ENCODE measurements at regions not wholly inside any gene's neighbourhood (a gene's known extent, or its start where the extent isn't known, plus 50 kb on each side); places are given as distances from the start of the nearest gene placed in this dataset.

GRCh38 chr7:132045002-132045401 is 488.6 kb upstream of the PODXL start:
- Mint-ChIP-seq H3K36me3 (no peaks in the 10 kb centered on the region), H3K4me3 (no peak overlapping the region), H3K4me1 (no peaks in the 10 kb centered on the region), H3K27me3 (no peaks in the 10 kb centered on the region), H3K9me3 (no peaks in the 10 kb centered on the region), H3K27ac (no peak overlapping the region)

GRCh38 chr7:132044247-132044646 is 487.8 kb upstream of the PODXL start:
- Mint-ChIP-seq H3K9me3 (no peaks in the 10 kb centered on the region), H3K27ac (no peak overlapping the region), H3K4me3 (no peak overlapping the region), H3K27me3 (peaks cover 2% of the 10 kb centered on the region), H3K4me1 (no peaks in the 10 kb centered on the region), H3K36me3 (no peaks in the 10 kb centered on the region)

- Mint-ChIP-seq H3K27me3 (peaks cover 6% of the 10 kb centered on the region), H3K36me3 (no peaks in the 10 kb centered on the region), H3K4me1 (no peaks in the 10 kb centered on the region), H3K27ac (no peak overlapping the region), H3K9me3 (no peaks in the 10 kb centered on the region), H3K4me3 (no peak overlapping the region)
Measured at GRCh38 chr7:132041108-132041507, 484.7 kb upstream of the PODXL start.

- H3K4me1 Mint-ChIP-seq: peaks cover 0 to 1% (median 0%) of the 10 kb centered on the region in 3 donors
- peaks cover 6% of the 10 kb centered on the region for H3K27me3 Mint-ChIP-seq
- no peaks in the 10 kb centered on the region for H3K9me3 Mint-ChIP-seq
- H3K4me3 Mint-ChIP-seq: no peak overlapping the region
- no peak overlapping the region for H3K27ac Mint-ChIP-seq
- H3K36me3 Mint-ChIP-seq: no peaks in the 10 kb centered on the region
Measured at GRCh38 chr7:132035517-132036362, 479.3 kb upstream of the PODXL start.

GRCh38 chr7:132034748-132035416 is 478.5 kb upstream of the PODXL start:
- Mint-ChIP-seq H3K36me3 (no peaks in the 10 kb centered on the region), H3K27me3 (peaks cover 6% of the 10 kb centered on the region), H3K27ac (no peak overlapping the region), H3K4me3 (no peak overlapping the region), H3K4me1 (peaks cover 0 to 1% (median 0%) of the 10 kb centered on the region in 3 donors), H3K9me3 (no peaks in the 10 kb centered on the region)

GRCh38 chr7:132030883-132031282 is 474.5 kb upstream of the PODXL start:
- Mint-ChIP-seq H3K4me3 (no peak overlapping the region), H3K4me1 (peaks cover 0 to 1% (median 0%) of the 10 kb centered on the region in 3 donors), H3K9me3 (no peaks in the 10 kb centered on the region), H3K36me3 (no peaks in the 10 kb centered on the region), H3K27me3 (no peaks in the 10 kb centered on the region), H3K27ac (no peak overlapping the region)

GRCh38 chr7:132030086-132030568 is 473.7 kb upstream of the PODXL start:
- Mint-ChIP-seq H3K4me1 (peaks cover 0 to 1% (median 0%) of the 10 kb centered on the region in 3 donors), H3K27ac (no peak overlapping the region), H3K4me3 (no peak overlapping the region), H3K27me3 (no peaks in the 10 kb centered on the region), H3K9me3 (no peaks in the 10 kb centered on the region), H3K36me3 (no peaks in the 10 kb centered on the region)

GRCh38 chr7:132029369-132030085 is 473.1 kb upstream of the PODXL start:
- H3K4me3 Mint-ChIP-seq: no peak overlapping the region
- H3K4me1 Mint-ChIP-seq: no peaks in the 10 kb centered on the region
- H3K36me3 Mint-ChIP-seq: no peaks in the 10 kb centered on the region
- H3K27me3 Mint-ChIP-seq: no peaks in the 10 kb centered on the region
- no peaks in the 10 kb centered on the region for H3K9me3 Mint-ChIP-seq
- H3K27ac Mint-ChIP-seq: no peak overlapping the region

- H3K36me3 Mint-ChIP-seq: no peaks in the 10 kb centered on the region
- no peak overlapping the region for H3K27ac Mint-ChIP-seq
- no peaks in the 10 kb centered on the region for H3K27me3 Mint-ChIP-seq
- H3K9me3 Mint-ChIP-seq: no peaks in the 10 kb centered on the region
- H3K4me1 Mint-ChIP-seq: no peaks in the 10 kb centered on the region
- H3K4me3 Mint-ChIP-seq: no peak overlapping the region
Measured at GRCh38 chr7:132028144-132028920, 471.9 kb upstream of the PODXL start.

- H3K4me3 Mint-ChIP-seq: no peak overlapping the region
- no peaks in the 10 kb centered on the region for H3K9me3 Mint-ChIP-seq
- H3K36me3 Mint-ChIP-seq: no peaks in the 10 kb centered on the region
- H3K27me3 Mint-ChIP-seq: no peaks in the 10 kb centered on the region
- H3K4me1 Mint-ChIP-seq: no peaks in the 10 kb centered on the region
- H3K27ac Mint-ChIP-seq: no peak overlapping the region
Measured at GRCh38 chr7:132024290-132024689, 467.9 kb upstream of the PODXL start.

GRCh38 chr7:132023466-132023865 is 467.0 kb upstream of the PODXL start:
- Mint-ChIP-seq H3K27me3 (no peaks in the 10 kb centered on the region), H3K27ac (no peak overlapping the region), H3K4me3 (no peak overlapping the region), H3K4me1 (no peaks in the 10 kb centered on the region), H3K36me3 (no peaks in the 10 kb centered on the region), H3K9me3 (no peaks in the 10 kb centered on the region)

GRCh38 chr7:132022188-132022587 is 465.8 kb upstream of the PODXL start:
- Mint-ChIP-seq H3K36me3 (no peaks in the 10 kb centered on the region), H3K4me1 (no peaks in the 10 kb centered on the region), H3K9me3 (no peaks in the 10 kb centered on the region), H3K27ac (no peak overlapping the region), H3K27me3 (no peaks in the 10 kb centered on the region), H3K4me3 (no peak overlapping the region)

GRCh38 chr7:132019703-132020102 is 463.3 kb upstream of the PODXL start:
- no peaks in the 10 kb centered on the region for H3K36me3 Mint-ChIP-seq
- no peaks in the 10 kb centered on the region for H3K27me3 Mint-ChIP-seq
- no peak overlapping the region for H3K27ac Mint-ChIP-seq
- H3K4me3 Mint-ChIP-seq: no peak overlapping the region
- no peaks in the 10 kb centered on the region for H3K4me1 Mint-ChIP-seq
- peaks cover 0 to 5% (median 3%) of the 10 kb centered on the region in 3 donors for H3K9me3 Mint-ChIP-seq

- H3K36me3 Mint-ChIP-seq: no peaks in the 10 kb centered on the region
- H3K4me1 Mint-ChIP-seq: no peaks in the 10 kb centered on the region
- H3K4me3 Mint-ChIP-seq: no peak overlapping the region
- H3K27ac Mint-ChIP-seq: no peak overlapping the region
- peaks cover 3 to 18% (median 18%) of the 10 kb centered on the region in 3 donors for H3K9me3 Mint-ChIP-seq
- H3K27me3 Mint-ChIP-seq: no peaks in the 10 kb centered on the region
Measured at GRCh38 chr7:132009778-132010177, 453.4 kb upstream of the PODXL start.

- Mint-ChIP-seq H3K27me3 (no peaks in the 10 kb centered on the region), H3K4me1 (no peaks in the 10 kb centered on the region), H3K9me3 (peaks cover 3 to 6% (median 5%) of the 10 kb centered on the region in 3 donors), H3K4me3 (no peak overlapping the region), H3K36me3 (no peaks in the 10 kb centered on the region), H3K27ac (no peak overlapping the region)
Measured at GRCh38 chr7:132004529-132004928, 448.1 kb upstream of the PODXL start.
